ENCODE measurements at regions not wholly inside any gene's neighbourhood (a gene's known extent, or its start where the extent isn't known, plus 50 kb on each side); places are given as distances from the start of the nearest gene placed in this dataset.

- TF ChIP-seq POLR2A (IDR thresholded peaks at IDR 0.05), result no peak
- TF ChIP-seq CTCF (IDR thresholded peaks at IDR 0.05), result no peak
Observed at GRCh38 chr5:126023994-126024441, 399.2 kb upstream of the GRAMD2B start.
